ENCODE measurements at regions not wholly inside any gene's neighbourhood (a gene's known extent, or its start where the extent isn't known, plus 50 kb on each side); places are given as distances from the start of the nearest gene placed in this dataset.

DNA sequence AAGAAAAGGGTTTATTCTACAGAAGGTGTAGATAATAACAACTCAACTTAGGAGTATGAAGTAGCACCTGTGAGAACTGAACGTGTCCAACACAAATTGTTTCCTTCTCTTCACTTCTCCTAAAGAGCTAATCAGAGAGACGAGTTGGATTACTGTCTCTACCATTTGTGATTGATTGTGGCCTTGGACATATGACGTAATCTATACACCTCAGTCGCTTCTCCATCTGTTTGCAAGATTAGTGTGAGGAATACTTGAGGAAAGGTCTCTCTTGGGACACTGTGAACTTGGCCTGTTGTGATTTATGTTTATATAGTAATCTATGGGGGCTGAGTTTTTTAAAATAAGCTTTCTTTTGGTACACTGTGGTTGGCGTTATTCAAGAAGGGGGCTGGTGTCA lies 182.0 kb downstream of the ZNF330 start:
- H2BK15ac ChIP-seq (ENCODE audit: low read length) = no peak overlapping the region
- H4K91ac ChIP-seq (replicated peaks; ENCODE audit: insufficient read length, low read length) = no peak overlapping the region
- H2BK5ac ChIP-seq (ENCODE audit: low read depth, low read length) = no peak overlapping the region
- no peak overlapping the region for H3K4me3 ChIP-seq (ENCODE audit: extremely low read depth in 1 of 4, insufficient read depth in 2 of 4, low read depth in 3 of 4, low read length in 4 of 4)
- H2AFZ ChIP-seq (ENCODE audit: low read length) = no peak overlapping the region
- no peak overlapping the region for H3K4me2 ChIP-seq (ENCODE audit: insufficient read depth in 1 of 2, low read depth in 2 of 2, low read length in 2 of 2)
- no peak overlapping the region for H2BK120ac ChIP-seq (replicated peaks; ENCODE audit: low read depth, low read length)
- H3K27ac ChIP-seq (ENCODE audit: low read depth, low read length) = no peak overlapping the region
- no peak overlapping the region for H3K4ac ChIP-seq (replicated peaks; ENCODE audit: insufficient read length, low read depth, low read length)
- no peaks in the 10 kb centered on the region for H3K79me2 ChIP-seq (ENCODE audit: control insufficient read depth in 1 of 2, insufficient read depth in 2 of 2, low read length in 2 of 2)
- 82% methylated on average over 5 of the region's 5 CpGs; no CpG with 5 or more reads in 1 of the 2 experiments for WGBS, 2 experiments (ENCODE audit: extremely low coverage in 1 of 2, insufficient coverage in 1 of 2, insufficient read length in 1 of 2, insufficient replicate concordance in 2 of 2, low coverage in 1 of 2, low lambda C conversion rate in 2 of 2, missing lambda C conversion rate in 1 of 2)
- no peaks in the 10 kb centered on the region for H3K9me3 ChIP-seq (ENCODE audit: insufficient read depth in 2 of 2, low read depth in 1 of 2, low read length in 1 of 2)
- no peak overlapping the region for H2BK20ac ChIP-seq (ENCODE audit: low read length)
- ChIA-PET POLR2A (ENCODE audit: partially characterized antibody) (no interaction called here), CTCF (ENCODE audit: partially characterized antibody) (no interaction called here)
- no peaks in the 10 kb centered on the region for H3K27me3 ChIP-seq (replicated peaks in 1 of 4; ENCODE audit: control insufficient read depth in 3 of 4, extremely low read depth in 1 of 4, insufficient read depth in 3 of 4, low read length in 3 of 4)
- no peaks in the 10 kb centered on the region for H3K23me2 ChIP-seq (ENCODE audit: low read depth, low read length)
- no peaks in the 10 kb centered on the region for H3K4me1 ChIP-seq (replicated peaks in 1 of 4; ENCODE audit: control insufficient read depth in 3 of 4, insufficient read depth in 4 of 4, low read length in 3 of 4)
- no peak overlapping the region for H3K23ac ChIP-seq (ENCODE audit: insufficient read length)
- no peak overlapping the region for H3K14ac ChIP-seq (ENCODE audit: insufficient read length)
- H3K36me3 ChIP-seq (ENCODE audit: control insufficient read depth in 2 of 4, insufficient read depth in 4 of 4, low read length in 3 of 4) = no peaks in the 10 kb centered on the region
- FAIRE-seq (no peak), DNase-seq (ENCODE audit: low read depth in 1 of 2, low spot score in 2 of 2) (no peak)
- no peak overlapping the region for H2BK12ac ChIP-seq (ENCODE audit: low read depth, low read length)
- H4K5ac ChIP-seq (ENCODE audit: insufficient read length, low read depth, low read length) = no peak overlapping the region
- H4K20me1 ChIP-seq (replicated peaks in 1 of 2; ENCODE audit: control insufficient read depth in 1 of 2, insufficient read depth in 2 of 2, low read length in 2 of 2) = no peaks in the 10 kb centered on the region
- H3K18ac ChIP-seq (ENCODE audit: extremely low read depth, low read length) = no peak overlapping the region
- no peak overlapping the region for H3K56ac ChIP-seq (replicated peaks; ENCODE audit: insufficient read length, low read depth, low read length)
- no peaks in the 10 kb centered on the region for H3K79me1 ChIP-seq (ENCODE audit: low read depth, low read length)
- no peak overlapping the region for H4K8ac ChIP-seq (ENCODE audit: extremely low read depth, insufficient read depth, low read length)
- no peak overlapping the region for H2AK5ac ChIP-seq (ENCODE audit: low read depth, low read length)
- H3K9ac ChIP-seq (replicated peaks in 1 of 4; ENCODE audit: extremely low read depth in 1 of 4, low read depth in 3 of 4, low read length in 3 of 4) = no peak overlapping the region
- TF ChIP-seq KDM5A (IDR thresholded peaks at IDR 0.05; ENCODE audit: low read length) (no peak), FOSL1 (IDR thresholded peaks at IDR 0.05; ENCODE audit: insufficient read depth, low read depth, low read length) (no peak)

Measured in H1 (cell line).